HG03565 (cell line): ENCODE measurements at regions not wholly inside any gene's neighbourhood (a gene's known extent, or its start where the extent isn't known, plus 50 kb on each side); places are given as distances from the start of the nearest gene placed in this dataset.

ENCODE experiments used
- ATAC-seq: cut with Tn5 transposase; IDR thresholded peaks from one replicate; pipeline ENCODE4 v1.9.1; 2021; ENCODE audit warnings: mild to moderate bottlenecking, moderate library complexity; ENCODE audit not compliant: unreplicated experiment

GRCh38 chr15:37773111-37773860 is 161.2 kb upstream of the TMCO5A start:
- no peak for ATAC-seq

GRCh38 chr15:37774961-37775360 is 159.5 kb upstream of the TMCO5A start:
- ATAC-seq, result no peak

- no peak for ATAC-seq
These were observed 157.4 kb upstream of the TMCO5A start for GRCh38 chr15:37777006-37777405.

- ATAC-seq, result no peak
These were observed 151.2 kb upstream of the TMCO5A start for GRCh38 chr15:37783290-37783689.

GRCh38 chr15:37788330-37788729 is 146.1 kb upstream of the TMCO5A start:
- no peak for ATAC-seq

GRCh38 chr15:37788767-37789396 is 145.6 kb upstream of the TMCO5A start:
- ATAC-seq, result no peak

GRCh38 chr15:37789397-37789786 is 145.0 kb upstream of the TMCO5A start:
- no peak for ATAC-seq

- ATAC-seq, result no peak
These were observed 144.6 kb upstream of the TMCO5A start for GRCh38 chr15:37789881-37790280.

- ATAC-seq, result no peak
These were observed 142.7 kb upstream of the TMCO5A start for GRCh38 chr15:37791693-37792092.

GRCh38 chr15:37792351-37792750 is 142.1 kb upstream of the TMCO5A start:
- ATAC-seq, result no peak

GRCh38 chr15:37793851-37794250 is 140.6 kb upstream of the TMCO5A start:
- ATAC-seq, result no peak

- no peak for ATAC-seq
These were observed 139.5 kb upstream of the TMCO5A start for GRCh38 chr15:37794947-37795346.

- ATAC-seq, result no peak
These were observed 132.9 kb upstream of the TMCO5A start for GRCh38 chr15:37801529-37801928.

- ATAC-seq, result no peak
These were observed 127.6 kb upstream of the TMCO5A start for GRCh38 chr15:37806808-37807207.

- ATAC-seq, result no peak
These were observed 124.1 kb upstream of the TMCO5A start for GRCh38 chr15:37810381-37810780.

- no peak for ATAC-seq
These were observed 121.1 kb upstream of the TMCO5A start for GRCh38 chr15:37813306-37813705.

GRCh38 chr15:37814847-37815515 is 119.5 kb upstream of the TMCO5A start:
- no peak for ATAC-seq

GRCh38 chr15:37818152-37818677 is 116.2 kb upstream of the TMCO5A start:
- no peak for ATAC-seq

- no peak for ATAC-seq
These were observed 115.2 kb upstream of the TMCO5A start for GRCh38 chr15:37819191-37819590.

GRCh38 chr15:37820380-37821128 is 113.9 kb upstream of the TMCO5A start:
- no peak for ATAC-seq

- no peak for ATAC-seq
These were observed 110.7 kb upstream of the TMCO5A start for GRCh38 chr15:37823601-37824275.
